ENCODE measurements at regions not wholly inside any gene's neighbourhood (a gene's known extent, or its start where the extent isn't known, plus 50 kb on each side); places are given as distances from the start of the nearest gene placed in this dataset.

DNA sequence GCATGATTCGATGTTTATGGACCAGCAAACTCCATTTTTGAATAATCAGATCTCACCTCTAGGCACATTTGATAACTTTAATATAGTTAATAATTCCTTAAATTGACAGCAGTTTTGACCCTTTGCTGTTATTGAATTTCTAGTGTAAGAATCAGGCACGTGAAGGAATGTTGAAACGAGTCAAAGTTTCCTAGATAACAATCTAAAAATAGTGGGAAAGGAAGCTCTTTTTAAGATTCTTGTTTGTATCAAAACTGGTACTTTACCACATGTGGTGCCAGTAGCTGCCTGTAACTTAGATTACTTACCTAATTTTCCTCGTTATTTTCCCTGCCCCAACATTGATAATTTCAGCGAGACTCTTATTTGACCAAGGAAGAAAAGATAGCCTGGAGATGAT lies 757.8 kb upstream of the KCND2 start:
- intact Hi-C loops (cut with micrococcal nuclease), result no loop called here
- Mint-ChIP-seq H3K36me3 (ENCODE audit: insufficient read depth, unreplicated experiment) (no peaks in the 10 kb centered on the region), H3K4me3 (ENCODE audit: unreplicated experiment) (no peak overlapping the region), H3K4me1 (ENCODE audit: insufficient read depth, unreplicated experiment) (no peaks in the 10 kb centered on the region), H3K27ac (ENCODE audit: low read depth, unreplicated experiment) (no peak overlapping the region), H3K9me3 (ENCODE audit: unreplicated experiment) (no peaks in the 10 kb centered on the region), H3K27me3 (ENCODE audit: insufficient read depth, unreplicated experiment) (no peaks in the 10 kb centered on the region)
- no TSS peak for BruUV-seq (replicated peaks)
- POLR2A ChIA-PET, result no interaction called here
- TF ChIP-seq CTCF (IDR thresholded peaks at IDR 0.05; ENCODE audit: unreplicated experiment), result no peak
- CTCF ChIA-PET, result interaction anchor here (1.3 kb wide), 1 partner anchor 8 kb away, joined by 3 read pairs; no protein-coding TSS in a partner anchor
- DNase-seq (ENCODE audit: unreplicated experiment), result no peak

DNA sequence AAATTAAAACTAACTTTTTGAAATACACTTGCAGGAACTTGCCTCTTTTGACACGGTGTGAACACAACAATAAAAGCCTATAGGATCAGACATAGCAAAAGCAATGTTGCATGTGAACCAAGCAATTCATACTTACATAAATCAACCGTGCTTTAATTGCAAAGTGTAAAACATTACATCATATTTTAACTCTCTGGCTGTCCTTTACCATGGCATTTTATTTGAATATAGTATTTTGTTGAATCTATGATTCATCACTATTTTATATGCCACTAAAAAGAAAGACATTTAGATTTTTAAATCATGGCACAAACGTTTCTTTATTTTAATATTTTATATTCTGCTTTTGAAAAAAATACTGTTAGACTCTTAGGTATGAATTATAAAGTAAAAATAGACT lies 757.0 kb upstream of the KCND2 start:
- H3K4me1 Mint-ChIP-seq (ENCODE audit: insufficient read depth, unreplicated experiment), result no peaks in the 10 kb centered on the region
- no peak overlapping the region for H3K4me3 Mint-ChIP-seq (ENCODE audit: unreplicated experiment)
- ChIA-PET CTCF (no interaction called here), POLR2A (no interaction called here)
- no peaks in the 10 kb centered on the region for H3K27me3 Mint-ChIP-seq (ENCODE audit: insufficient read depth, unreplicated experiment)
- no peaks in the 10 kb centered on the region for H3K36me3 Mint-ChIP-seq (ENCODE audit: insufficient read depth, unreplicated experiment)
- no peak for DNase-seq (ENCODE audit: unreplicated experiment)
- no peak overlapping the region for H3K27ac Mint-ChIP-seq (ENCODE audit: low read depth, unreplicated experiment)
- no TSS peak for BruUV-seq (replicated peaks)
- H3K9me3 Mint-ChIP-seq (ENCODE audit: unreplicated experiment), result no peaks in the 10 kb centered on the region
- TF ChIP-seq CTCF (IDR thresholded peaks at IDR 0.05; ENCODE audit: unreplicated experiment), result no peak
- intact Hi-C loops (cut with micrococcal nuclease), result no loop called here

GRCh38 chr7:119522263-119522662 lies 750.7 kb upstream of the KCND2 start:
- no peaks in the 10 kb centered on the region for H3K4me1 Mint-ChIP-seq (ENCODE audit: insufficient read depth, unreplicated experiment)
- BruUV-seq (replicated peaks), result no TSS peak
- no peak overlapping the region for H3K4me3 Mint-ChIP-seq (ENCODE audit: unreplicated experiment)
- no peak overlapping the region for H3K27ac Mint-ChIP-seq (ENCODE audit: low read depth, unreplicated experiment)
- TF ChIP-seq CTCF (IDR thresholded peaks at IDR 0.05; ENCODE audit: unreplicated experiment), result no peak
- CTCF ChIA-PET, result no interaction called here
- no peaks in the 10 kb centered on the region for H3K9me3 Mint-ChIP-seq (ENCODE audit: unreplicated experiment)
- H3K27me3 Mint-ChIP-seq (ENCODE audit: insufficient read depth, unreplicated experiment), result peaks cover 3% of the 10 kb centered on the region
- DNase-seq (ENCODE audit: unreplicated experiment), result no peak
- intact Hi-C loops (cut with micrococcal nuclease), result no loop called here
- H3K36me3 Mint-ChIP-seq (ENCODE audit: insufficient read depth, unreplicated experiment), result no peaks in the 10 kb centered on the region
- POLR2A ChIA-PET, result no interaction called here

DNA sequence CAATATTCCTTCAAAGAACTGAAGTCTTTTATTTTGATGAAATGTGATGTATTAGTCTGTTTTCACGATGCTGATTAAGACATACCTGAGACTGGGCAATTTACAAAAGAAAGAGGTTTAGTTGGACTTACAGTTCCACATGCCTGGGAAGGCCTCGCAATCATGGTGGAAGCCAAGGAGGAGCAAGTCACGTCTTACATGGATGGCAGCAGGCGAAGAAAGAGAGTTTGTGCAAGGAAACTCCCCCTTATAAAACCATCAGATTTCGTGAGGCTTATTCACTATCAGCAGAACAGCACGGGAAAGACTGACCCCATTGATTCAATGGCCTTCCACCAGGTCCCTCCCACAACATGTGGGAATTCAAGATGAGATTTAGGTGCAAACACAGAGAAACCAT lies 750.3 kb upstream of the KCND2 start:
- no peak for TF ChIP-seq CTCF (IDR thresholded peaks at IDR 0.05; ENCODE audit: unreplicated experiment)
- Mint-ChIP-seq H3K27me3 (ENCODE audit: insufficient read depth, unreplicated experiment) (peaks cover 7% of the 10 kb centered on the region), H3K27ac (ENCODE audit: low read depth, unreplicated experiment) (no peak overlapping the region), H3K36me3 (ENCODE audit: insufficient read depth, unreplicated experiment) (no peaks in the 10 kb centered on the region), H3K9me3 (ENCODE audit: unreplicated experiment) (no peaks in the 10 kb centered on the region), H3K4me1 (ENCODE audit: insufficient read depth, unreplicated experiment) (no peaks in the 10 kb centered on the region), H3K4me3 (ENCODE audit: unreplicated experiment) (no peak overlapping the region)
- ChIA-PET POLR2A (no interaction called here), CTCF (interaction anchor here (0.7 to 1.1 kb wide), 2 partner anchors 8 to 1975 kb away, joined by 3 read pairs; no protein-coding TSS in a partner anchor)
- BruUV-seq (replicated peaks), result no TSS peak
- no peak for DNase-seq (ENCODE audit: unreplicated experiment)
- intact Hi-C loops (cut with micrococcal nuclease), result no loop called here

Data from MCF 10A (cell line).